HUES48 (cell line): ENCODE measurements at regions not wholly inside any gene's neighbourhood (a gene's known extent, or its start where the extent isn't known, plus 50 kb on each side); places are given as distances from the start of the nearest gene placed in this dataset.

Experiments
- H3K27ac ChIP-seq: one replicate; pipeline ENCODE4 v1.7.0; 2013; ENCODE audit warnings: low read depth, low read length, inconsistent platforms
- H3K27me3 ChIP-seq: 2 replicates; pipeline ENCODE4 v1.6.1; 2013; ENCODE audit warnings: mild to moderate bottlenecking, low read length; ENCODE audit not compliant: control insufficient read depth, insufficient read depth
- H3K36me3 ChIP-seq: 2 replicates; pipeline ENCODE4 v1.6.1; 2013; ENCODE audit warnings: low read length; ENCODE audit not compliant: control insufficient read depth, insufficient read depth
- H3K4me1 ChIP-seq: 2 replicates; pipeline ENCODE4 v1.6.1; 2013; ENCODE audit warnings: mild to moderate bottlenecking, low read length; ENCODE audit not compliant: control insufficient read depth, insufficient read depth
- H3K4me3 ChIP-seq: 2 replicates; pipeline ENCODE4 v1.5.1; 2013; ENCODE audit warnings: mild to moderate bottlenecking, low read depth, low read length
- H3K9ac ChIP-seq: 2 replicates; pipeline ENCODE4 v1.6.1; 2013; ENCODE audit warnings: mild to moderate bottlenecking, low read depth, low read length, moderate library complexity
- H3K9me3 ChIP-seq: 2 replicates; pipeline ENCODE4 v1.6.1; 2013; ENCODE audit warnings: low read length; ENCODE audit not compliant: control insufficient read depth, insufficient read depth

- Histone ChIP-seq H3K36me3 (no peaks in the 10 kb centered on the region), H3K27me3 (no peaks in the 10 kb centered on the region), H3K4me3 (no peak overlapping the region), H3K9me3 (no peaks in the 10 kb centered on the region), H3K27ac (peak overlapping the region; percentile 89), H3K4me1 (peaks cover 30% of the 10 kb centered on the region), H3K9ac (0 out of 2 replicates have a peak overlapping the region, but pooled peaks have one; percentile 15)
Observed at GRCh38 chr1:8165595-8166360, 139.7 kb upstream of the ERRFI1 start.

DNA sequence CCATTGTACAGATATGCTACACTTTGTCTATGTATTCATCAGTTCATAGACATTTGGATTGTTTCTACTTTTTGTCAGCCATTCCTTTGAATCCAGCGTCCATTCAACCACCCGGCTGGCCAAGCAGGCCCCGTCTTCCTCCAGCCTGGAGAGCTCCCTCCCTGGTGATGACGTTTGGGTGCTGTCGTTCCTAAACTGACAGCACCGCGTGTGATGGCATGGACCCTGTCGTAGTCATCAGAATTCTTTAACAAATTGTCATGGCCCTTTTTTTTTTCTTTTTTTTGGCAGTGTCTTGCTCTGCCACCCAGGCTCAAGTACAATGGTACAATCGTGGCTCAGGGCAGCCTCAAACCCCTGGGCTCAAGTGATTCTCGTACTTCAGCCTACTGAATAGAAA is 138.6 kb upstream of the ERRFI1 start:
- peaks cover 29% of the 10 kb centered on the region for H3K4me1 ChIP-seq
- H3K27me3 ChIP-seq, result no peaks in the 10 kb centered on the region
- no peaks in the 10 kb centered on the region for H3K36me3 ChIP-seq
- H3K9ac ChIP-seq, result no peak overlapping the region
- no peak overlapping the region for H3K27ac ChIP-seq
- no peak overlapping the region for H3K4me3 ChIP-seq
- H3K9me3 ChIP-seq, result no peaks in the 10 kb centered on the region

DNA sequence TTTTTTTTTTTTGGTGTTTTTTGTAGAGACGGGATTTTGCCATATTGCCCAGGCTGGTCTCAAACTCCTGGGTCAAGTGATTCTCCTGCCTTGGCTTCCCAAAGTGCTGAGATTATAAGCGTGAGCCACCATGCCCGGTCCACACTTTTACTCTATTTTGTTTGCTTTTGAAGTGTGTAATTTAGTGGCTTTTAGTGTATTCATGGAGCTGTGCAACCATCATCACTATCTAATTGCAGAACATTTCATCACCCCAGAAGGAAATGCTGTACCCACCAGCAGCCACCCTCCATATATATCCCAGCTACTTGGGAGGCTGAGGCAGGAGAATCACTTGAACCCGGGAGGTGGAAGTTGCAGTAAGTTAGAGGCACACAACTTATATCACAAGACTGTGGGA is 136.9 kb upstream of the ERRFI1 start:
- H3K4me3 ChIP-seq, result no peak overlapping the region
- H3K4me1 ChIP-seq, result peaks cover 22% of the 10 kb centered on the region
- no peaks in the 10 kb centered on the region for H3K27me3 ChIP-seq
- no peak overlapping the region for H3K27ac ChIP-seq
- no peaks in the 10 kb centered on the region for H3K9me3 ChIP-seq
- no peak overlapping the region for H3K9ac ChIP-seq
- no peaks in the 10 kb centered on the region for H3K36me3 ChIP-seq

- Histone ChIP-seq H3K27me3 (no peaks in the 10 kb centered on the region), H3K9me3 (no peaks in the 10 kb centered on the region), H3K9ac (no peak overlapping the region), H3K4me1 (peaks cover 15% of the 10 kb centered on the region), H3K36me3 (no peaks in the 10 kb centered on the region), H3K27ac (no peak overlapping the region), H3K4me3 (no peak overlapping the region)
Observed at GRCh38 chr1:8162168-8162567, 136.1 kb upstream of the ERRFI1 start.

DNA sequence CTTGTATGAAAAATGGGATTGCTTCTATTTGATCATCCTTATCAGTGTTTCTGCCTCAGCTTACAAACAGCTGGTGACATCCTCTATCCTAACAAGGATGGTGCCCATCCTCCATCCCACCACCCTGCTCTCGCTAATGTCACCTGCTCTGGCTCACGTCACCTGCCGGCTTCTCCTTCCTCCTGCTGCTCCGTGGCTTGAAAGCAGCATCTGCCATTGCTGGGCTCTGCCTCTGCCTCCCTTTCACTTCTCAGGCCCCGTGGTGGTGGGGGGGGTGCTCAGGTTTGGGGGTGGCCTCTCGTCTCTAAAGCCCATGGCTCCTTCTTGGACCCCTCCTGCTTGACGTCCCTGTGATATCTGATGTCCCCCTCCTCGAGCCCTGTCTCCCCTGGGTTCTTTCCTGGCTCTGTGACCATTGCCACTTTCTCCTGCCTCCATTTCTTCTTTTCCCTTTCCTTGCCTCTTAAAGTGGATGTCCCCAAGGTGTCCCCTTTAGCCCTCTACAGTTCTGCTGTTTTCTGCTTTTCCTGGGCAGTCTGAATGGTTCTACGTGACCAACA is 135.5 kb upstream of the ERRFI1 start:
- Histone ChIP-seq H3K9ac (no peak overlapping the region), H3K36me3 (no peaks in the 10 kb centered on the region), H3K4me3 (no peak overlapping the region), H3K27ac (no peak overlapping the region), H3K4me1 (peaks cover 10% of the 10 kb centered on the region), H3K9me3 (no peaks in the 10 kb centered on the region), H3K27me3 (no peaks in the 10 kb centered on the region)

DNA sequence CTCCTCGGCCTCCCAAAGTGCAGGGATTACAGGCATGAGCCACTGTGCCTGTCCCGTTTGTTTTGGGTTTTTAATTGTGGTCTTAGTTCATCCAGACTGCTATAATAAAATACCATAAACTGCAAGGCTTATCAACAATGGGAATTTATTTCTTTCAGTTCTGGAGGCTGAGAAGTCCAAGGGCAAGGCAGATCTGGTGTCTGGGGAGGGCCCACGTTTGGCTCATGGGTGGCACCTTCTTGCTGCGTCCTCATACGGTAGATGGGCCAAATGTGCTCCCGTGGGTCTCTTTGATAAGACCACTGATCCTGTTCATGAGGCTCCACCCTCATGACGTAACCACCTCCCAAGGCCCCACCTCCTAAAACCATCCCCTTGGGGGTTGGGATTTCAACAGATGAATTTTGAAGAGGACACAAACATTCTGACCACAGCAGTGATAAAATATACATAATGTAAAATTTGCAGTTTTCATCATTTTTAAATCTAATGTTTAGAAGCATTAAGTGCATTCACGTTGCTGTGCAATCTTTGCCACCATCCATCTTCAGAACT is 133.4 kb upstream of the ERRFI1 start:
- Histone ChIP-seq H3K9me3 (no peaks in the 10 kb centered on the region), H3K36me3 (no peaks in the 10 kb centered on the region), H3K27ac (no peak overlapping the region), H3K4me1 (0 out of 2 replicates have a peak, but pooled peaks cover 8% of the 10 kb centered on the region), H3K27me3 (no peaks in the 10 kb centered on the region), H3K9ac (no peak overlapping the region), H3K4me3 (no peak overlapping the region)

- H3K9me3 ChIP-seq, result no peaks in the 10 kb centered on the region
- no peaks in the 10 kb centered on the region for H3K27me3 ChIP-seq
- H3K27ac ChIP-seq, result no peak overlapping the region
- no peaks in the 10 kb centered on the region for H3K36me3 ChIP-seq
- 0 out of 2 replicates have a peak, but pooled peaks cover 8% of the 10 kb centered on the region for H3K4me1 ChIP-seq
- H3K4me3 ChIP-seq, result no peak overlapping the region
- no peak overlapping the region for H3K9ac ChIP-seq
Observed at GRCh38 chr1:8158995-8159394, 132.9 kb upstream of the ERRFI1 start.

GRCh38 chr1:8157765-8158164 is 131.7 kb upstream of the ERRFI1 start:
- no peaks in the 10 kb centered on the region for H3K9me3 ChIP-seq
- no peak overlapping the region for H3K4me3 ChIP-seq
- H3K27ac ChIP-seq, result no peak overlapping the region
- H3K9ac ChIP-seq, result no peak overlapping the region
- H3K27me3 ChIP-seq, result no peaks in the 10 kb centered on the region
- H3K4me1 ChIP-seq, result 0 out of 2 replicates have a peak, but pooled peaks cover 8% of the 10 kb centered on the region
- no peaks in the 10 kb centered on the region for H3K36me3 ChIP-seq

DNA sequence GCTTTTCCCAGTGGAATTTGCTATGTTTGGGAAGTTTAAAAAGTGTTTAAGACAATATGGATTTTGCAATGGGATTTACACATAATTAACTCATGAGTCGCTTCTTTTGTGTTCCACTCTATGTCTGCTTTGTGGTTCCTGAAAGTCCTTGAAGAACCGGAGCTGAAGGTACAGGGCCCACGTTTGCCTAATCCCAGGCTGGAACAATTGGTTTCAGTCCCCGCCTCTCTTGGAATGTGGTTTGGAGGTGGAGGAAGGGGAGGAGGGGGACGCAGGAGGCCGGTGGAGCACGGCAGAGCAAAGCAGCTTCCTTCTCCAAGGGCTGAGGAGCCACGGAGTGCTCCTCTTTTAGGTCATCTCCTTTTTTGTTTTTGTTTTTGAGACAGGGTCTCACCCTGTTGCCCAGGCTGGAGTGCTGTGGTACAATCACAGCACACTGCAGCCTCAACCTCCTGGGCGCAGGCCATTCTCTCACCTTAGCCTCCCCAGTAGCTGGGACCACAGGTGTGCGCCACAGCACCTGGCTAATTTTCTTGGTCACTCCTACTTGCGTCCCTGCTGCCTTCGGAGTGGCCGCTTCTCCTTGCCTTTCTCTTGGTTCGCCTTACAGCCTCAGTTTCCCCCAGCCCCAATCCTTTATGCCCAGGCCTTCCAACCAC is 129.5 kb upstream of the ERRFI1 start:
- 0 out of 2 replicates have a peak, but pooled peaks cover 11% of the 10 kb centered on the region for H3K4me1 ChIP-seq
- H3K36me3 ChIP-seq, result no peaks in the 10 kb centered on the region
- no peak overlapping the region for H3K4me3 ChIP-seq
- no peaks in the 10 kb centered on the region for H3K9me3 ChIP-seq
- no peak overlapping the region for H3K9ac ChIP-seq
- H3K27ac ChIP-seq, result peak overlapping the region; percentile 60
- no peaks in the 10 kb centered on the region for H3K27me3 ChIP-seq

GRCh38 chr1:8154621-8155052 is 128.5 kb upstream of the ERRFI1 start:
- no peaks in the 10 kb centered on the region for H3K27me3 ChIP-seq
- no peaks in the 10 kb centered on the region for H3K9me3 ChIP-seq
- no peak overlapping the region for H3K9ac ChIP-seq
- 0 out of 2 replicates have a peak, but pooled peaks cover 11% of the 10 kb centered on the region for H3K4me1 ChIP-seq
- H3K4me3 ChIP-seq, result no peak overlapping the region
- peak overlapping the region; percentile 45 for H3K27ac ChIP-seq
- H3K36me3 ChIP-seq, result no peaks in the 10 kb centered on the region

GRCh38 chr1:8153961-8154360 is 127.9 kb upstream of the ERRFI1 start:
- Histone ChIP-seq H3K9me3 (no peaks in the 10 kb centered on the region), H3K27ac (no peak overlapping the region), H3K9ac (no peak overlapping the region), H3K27me3 (no peaks in the 10 kb centered on the region), H3K4me3 (no peak overlapping the region), H3K36me3 (no peaks in the 10 kb centered on the region), H3K4me1 (0 out of 2 replicates have a peak, but pooled peaks cover 11% of the 10 kb centered on the region)
